ENCODE measurements at regions not wholly inside any gene's neighbourhood (a gene's known extent, or its start where the extent isn't known, plus 50 kb on each side); places are given as distances from the start of the nearest gene placed in this dataset.
"Not testable (repeated sequence)": the region's sequence is repeated elsewhere in the genome, so short reads cannot be mapped to it uniquely, and the experiment has no call there.

DNA sequence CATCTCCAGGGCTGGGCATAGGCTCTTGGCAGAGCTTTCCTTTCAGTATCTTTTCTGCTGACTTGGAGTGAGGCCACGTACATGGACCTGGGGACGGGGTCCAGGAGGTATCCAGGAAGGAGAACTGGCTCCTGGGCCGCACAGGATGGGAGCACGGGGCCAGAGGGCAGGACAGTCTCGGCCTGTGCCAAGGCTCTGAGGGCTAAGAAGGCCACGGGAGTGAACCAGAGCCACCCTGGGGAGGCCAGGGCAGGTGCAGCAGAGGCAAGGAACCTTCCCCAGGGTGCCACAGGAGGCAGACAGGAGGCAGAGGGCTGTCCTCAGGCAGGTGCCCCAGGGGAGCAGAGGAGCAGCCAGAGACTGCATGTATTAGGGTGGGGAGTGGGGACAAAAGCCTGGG lies 50.3 kb downstream of the PLXNA1 start:
- no peak for DNase-seq

GRCh38 chr3:127033786-127034185 lies 50.9 kb downstream of the PLXNA1 start:
- DNase-seq: peak in 1 of 2 experiments; percentile 16

DNA sequence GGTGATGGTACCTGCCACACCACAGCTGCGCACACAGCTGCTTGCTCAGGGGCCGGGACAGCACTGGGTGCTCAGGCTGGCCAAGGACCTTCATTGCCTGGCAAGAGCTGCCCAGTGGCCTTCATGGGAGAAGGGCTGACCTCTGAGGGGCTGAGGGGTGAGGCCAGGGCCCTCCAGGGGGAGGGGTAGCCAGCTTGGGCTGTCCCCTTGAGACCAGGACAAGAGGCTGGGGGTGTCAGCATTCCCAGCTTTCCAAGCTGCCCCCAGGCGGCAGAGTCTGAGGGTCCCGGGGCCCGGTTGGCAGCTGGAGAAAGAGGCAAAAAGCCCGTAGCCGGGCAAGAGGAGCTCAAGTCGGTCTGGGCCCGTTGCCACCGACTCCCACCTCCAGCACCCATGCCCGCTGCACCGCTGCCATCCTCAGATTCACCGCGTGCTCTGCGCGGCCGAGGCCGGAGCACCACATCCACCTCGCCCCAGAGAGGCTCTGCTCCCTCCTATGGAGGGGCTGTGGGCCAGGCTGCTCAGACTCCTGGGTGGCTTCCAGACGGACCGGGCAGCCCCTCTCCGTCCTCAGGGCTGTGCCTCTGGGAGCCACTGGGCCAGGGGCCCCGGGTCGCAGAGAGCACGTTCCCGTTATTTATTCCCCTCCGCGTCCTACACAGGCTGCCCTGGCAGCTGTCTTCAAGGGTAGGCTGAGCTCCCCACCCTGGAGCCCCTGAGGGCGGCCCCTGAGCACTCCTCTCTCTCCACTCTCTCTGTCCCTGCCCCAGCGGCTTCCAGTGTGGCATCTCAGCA lies 51.5 kb downstream of the PLXNA1 start:
- no peak for DNase-seq

DNA sequence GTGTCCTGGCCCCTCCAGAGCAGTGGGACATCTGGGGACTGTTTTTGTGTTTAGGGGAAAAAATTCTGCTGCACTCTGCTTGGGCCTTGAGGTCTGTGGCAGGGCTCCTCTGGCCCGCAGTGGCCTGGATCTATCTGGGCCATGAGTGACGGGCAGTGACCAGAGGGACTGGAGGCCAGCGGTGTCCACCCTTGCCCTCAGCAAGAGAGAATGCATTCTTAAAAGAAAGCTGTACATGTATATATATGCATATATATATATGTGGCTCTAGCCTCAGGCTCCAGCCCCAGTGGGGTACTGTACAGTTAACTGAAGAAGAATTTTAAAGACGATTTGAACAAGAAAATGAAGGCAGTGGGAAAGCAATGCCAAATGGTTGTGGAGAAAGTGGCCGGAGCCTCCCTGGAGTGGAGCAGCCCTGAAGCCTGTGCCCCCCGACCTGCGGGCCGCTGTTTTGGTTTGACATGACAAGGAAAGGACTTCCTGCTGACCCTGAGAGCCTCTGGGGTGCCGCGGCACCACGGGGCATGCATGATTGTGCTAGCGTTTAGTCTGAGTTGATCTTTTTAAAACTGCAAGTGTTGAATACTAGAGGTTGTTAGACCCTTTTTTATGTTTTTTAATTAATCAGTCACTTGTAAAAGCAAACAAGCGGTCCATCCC lies 52.2 kb downstream of the PLXNA1 start:
- DNase-seq: no peak

DNA sequence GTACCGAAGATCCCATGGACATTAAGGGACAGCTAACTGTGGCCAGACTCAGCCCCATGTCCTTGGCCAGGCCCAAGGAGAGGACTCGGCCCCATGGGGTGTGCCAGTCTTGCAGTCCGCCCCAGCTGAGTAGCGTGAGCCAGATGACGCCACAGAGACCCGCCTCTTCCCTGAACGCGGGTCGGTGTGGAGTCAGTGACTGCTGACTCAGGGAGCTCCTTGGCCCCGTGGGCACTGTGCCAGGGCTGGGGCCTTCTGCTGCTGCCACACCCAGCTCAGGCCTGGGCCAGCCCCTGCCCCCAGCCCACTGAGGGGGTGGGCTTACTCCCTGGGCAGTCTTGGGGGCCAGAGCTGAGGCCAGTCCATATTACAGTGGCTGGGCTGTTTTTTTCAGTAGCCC lies 52.8 kb downstream of the PLXNA1 start:
- DNase-seq: no peak

DNA sequence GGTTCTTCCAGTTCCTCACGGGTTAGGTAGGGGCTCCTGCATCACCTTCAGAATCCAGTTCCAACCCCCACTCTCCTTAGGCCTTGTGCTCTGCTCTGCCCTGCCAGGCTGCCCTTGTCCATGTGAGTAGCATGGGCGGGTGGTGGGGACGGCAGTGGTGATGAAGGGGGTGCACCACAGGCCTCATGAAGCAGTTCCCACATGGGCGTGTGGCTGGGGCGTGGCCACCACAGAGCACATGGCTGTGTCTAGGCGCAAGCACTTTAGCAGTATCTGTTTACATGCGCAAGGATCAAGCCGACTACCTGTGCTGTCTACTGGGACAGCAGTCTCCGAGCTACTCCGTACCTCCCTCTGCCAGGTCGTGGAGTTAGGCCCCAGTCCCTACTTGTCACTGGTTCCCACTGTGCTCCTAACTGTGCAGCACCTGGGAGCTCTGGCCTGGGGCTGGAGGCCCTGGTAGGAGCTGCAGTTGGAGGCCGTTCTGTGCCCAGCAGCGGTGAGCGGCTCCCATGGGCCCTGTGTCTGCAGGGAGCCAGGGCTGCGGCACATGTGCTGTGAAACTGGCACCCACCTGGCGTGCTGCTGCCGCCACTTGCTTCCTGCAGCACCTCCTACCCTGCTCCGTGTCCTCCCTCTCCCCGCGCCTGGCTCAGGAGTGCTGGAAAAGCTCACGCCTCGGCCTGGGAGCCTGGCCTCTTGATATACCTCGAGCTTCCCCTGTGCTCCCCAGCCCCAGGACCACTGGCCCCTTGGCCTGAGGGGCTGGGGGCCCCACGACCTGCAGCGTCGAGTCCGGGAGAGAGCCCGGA lies 53.5 kb downstream of the PLXNA1 start:
- DNase-seq: no peak

DNA sequence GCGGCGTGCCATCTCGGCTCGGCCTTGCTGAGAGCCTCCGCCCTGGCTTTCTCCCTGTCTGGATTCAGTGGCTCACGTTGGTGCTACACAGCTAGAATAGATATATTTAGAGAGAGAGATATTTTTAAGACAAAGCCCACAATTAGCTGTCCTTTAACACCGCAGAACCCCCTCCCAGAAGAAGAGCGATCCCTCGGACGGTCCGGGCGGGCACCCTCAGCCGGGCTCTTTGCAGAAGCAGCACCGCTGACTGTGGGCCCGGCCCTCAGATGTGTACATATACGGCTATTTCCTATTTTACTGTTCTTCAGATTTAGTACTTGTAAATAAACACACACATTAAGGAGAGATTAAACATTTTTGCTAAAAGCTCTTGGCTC lies 54.1 kb downstream of the PLXNA1 start:
- DNase-seq: no peak

GRCh38 chr3:127037418-127037841 lies 54.5 kb downstream of the PLXNA1 start:
- no peak for DNase-seq

DNA sequence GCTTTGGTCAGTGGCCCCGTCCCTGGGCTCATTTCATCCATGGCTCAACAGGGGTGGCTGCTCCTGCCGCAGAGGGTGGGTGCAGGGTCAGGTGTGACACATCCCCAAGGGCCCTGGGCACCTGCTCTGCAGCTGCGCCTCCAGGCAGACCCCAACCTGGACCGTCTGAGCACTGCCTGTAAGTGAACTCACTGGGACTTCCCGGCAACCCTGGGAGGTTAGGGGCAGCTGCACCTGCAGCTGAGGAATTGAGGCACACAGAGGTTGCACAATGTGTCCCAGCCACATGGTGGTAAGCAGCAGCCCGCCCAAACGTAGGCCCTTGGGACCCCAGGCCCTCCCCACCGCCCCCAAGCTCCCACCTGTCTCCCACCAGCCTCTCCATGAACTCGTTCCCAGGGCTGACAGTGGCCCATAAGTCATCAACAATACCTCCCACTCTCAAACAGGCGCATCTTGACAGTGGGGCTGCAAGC lies 55.1 kb downstream of the PLXNA1 start:
- no peak for DNase-seq

- DNase-seq: no peak
Observed at GRCh38 chr3:127038466-127038865, 55.6 kb downstream of the PLXNA1 start.

GRCh38 chr3:127038923-127039581 lies 56.1 kb downstream of the PLXNA1 start:
- DNase-seq: no peak

- no peak for DNase-seq
Observed at GRCh38 chr3:127039719-127040118, 56.8 kb downstream of the PLXNA1 start.

GRCh38 chr3:127040216-127040615 lies 57.3 kb downstream of the PLXNA1 start:
- DNase-seq: no peak

GRCh38 chr3:127041264-127041820 lies 58.4 kb downstream of the PLXNA1 start:
- DNase-seq: no peak

- no peak for DNase-seq
Observed at GRCh38 chr3:127041933-127042332, 59.0 kb downstream of the PLXNA1 start.

- DNase-seq: no peak
Observed at GRCh38 chr3:127042634-127043033, 59.7 kb downstream of the PLXNA1 start.

DNA sequence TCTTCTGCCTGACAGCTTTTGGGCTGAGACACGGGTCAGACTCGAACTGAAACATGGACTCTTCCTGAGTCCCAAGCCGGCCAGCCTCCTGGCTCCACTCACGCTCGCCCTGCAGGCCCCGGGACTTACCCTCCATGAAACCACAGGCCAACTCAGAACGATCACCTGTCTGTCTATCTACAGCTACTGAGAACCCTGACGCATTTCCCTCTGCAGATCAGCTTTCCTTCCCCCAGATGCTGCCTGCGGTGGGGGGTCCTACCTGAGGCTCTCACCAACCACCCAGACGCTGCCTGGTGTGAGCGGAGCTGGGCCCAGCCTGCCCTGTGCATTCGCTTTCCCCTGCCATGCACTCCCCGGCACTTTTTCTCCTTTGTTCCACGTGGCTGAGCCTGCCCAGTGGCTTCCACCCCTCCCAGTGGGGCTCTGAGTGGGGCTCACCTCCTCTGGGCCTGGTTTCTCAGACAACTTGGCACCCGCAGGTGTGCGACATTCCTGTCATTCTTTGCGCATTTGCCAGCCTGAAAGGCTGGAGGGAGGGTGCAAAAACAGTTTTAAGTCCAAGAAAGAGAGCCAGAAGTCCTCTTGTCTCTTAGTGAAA lies 60.2 kb downstream of the PLXNA1 start:
- no peak for DNase-seq

DNA sequence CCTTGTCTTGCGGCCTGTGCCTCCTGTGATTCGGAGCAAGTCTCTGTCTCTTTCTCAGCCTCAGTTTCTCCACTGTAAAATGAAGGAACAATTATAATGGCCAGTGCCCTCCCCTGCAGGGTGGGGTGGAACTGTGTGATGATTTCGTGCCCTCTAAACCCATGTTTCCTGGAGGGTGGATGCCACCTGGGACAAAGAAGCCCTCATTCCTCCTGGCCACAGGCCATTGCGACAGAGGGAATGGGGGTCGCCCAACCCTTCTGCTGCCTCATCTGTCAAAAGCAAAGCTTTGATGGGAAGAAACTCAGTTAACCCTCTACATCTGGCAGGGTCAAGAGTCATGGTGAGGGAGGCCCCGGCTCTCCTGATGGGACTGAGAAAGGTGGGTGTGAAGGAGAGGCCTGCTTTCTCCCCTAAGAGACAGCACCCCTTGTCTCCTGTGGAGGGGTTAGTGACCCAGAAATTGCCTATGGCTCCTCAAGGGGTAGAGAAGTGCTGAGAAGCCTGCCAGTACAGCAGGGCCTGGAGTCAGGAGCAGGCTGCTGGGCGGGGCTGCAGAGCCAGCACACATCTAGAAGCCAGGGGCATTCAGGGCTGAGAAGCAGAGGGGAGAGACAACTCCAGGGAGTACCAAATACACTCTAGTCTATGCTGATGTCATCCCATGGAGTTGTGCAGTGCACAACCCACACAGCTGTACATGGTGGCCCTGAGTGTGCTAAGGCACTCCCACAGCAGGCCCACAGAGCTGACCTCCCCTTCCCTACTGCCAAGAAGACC lies 61.0 kb downstream of the PLXNA1 start:
- DNase-seq: no peak

DNA sequence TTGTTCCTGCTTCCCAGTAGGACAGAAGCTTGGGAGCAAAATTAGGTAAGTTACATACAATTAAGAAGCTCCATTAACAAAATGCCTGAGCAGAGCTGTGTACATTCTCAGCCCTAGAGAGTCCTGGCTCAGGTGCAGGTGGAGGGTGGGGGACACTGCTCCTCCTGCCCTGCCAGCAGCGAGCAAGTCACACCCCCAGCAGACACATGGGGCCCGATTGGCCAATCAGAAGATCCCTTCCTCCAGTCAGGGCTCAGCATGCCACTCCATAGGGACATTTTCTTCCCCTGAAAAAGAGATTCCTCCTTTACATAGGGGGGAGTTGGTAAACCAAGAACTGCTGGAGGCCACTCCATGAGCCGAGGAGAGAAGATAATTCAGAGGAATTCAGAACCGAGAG lies 62.1 kb downstream of the PLXNA1 start:
- peak; percentile 24 to 51 for DNase-seq

DNA sequence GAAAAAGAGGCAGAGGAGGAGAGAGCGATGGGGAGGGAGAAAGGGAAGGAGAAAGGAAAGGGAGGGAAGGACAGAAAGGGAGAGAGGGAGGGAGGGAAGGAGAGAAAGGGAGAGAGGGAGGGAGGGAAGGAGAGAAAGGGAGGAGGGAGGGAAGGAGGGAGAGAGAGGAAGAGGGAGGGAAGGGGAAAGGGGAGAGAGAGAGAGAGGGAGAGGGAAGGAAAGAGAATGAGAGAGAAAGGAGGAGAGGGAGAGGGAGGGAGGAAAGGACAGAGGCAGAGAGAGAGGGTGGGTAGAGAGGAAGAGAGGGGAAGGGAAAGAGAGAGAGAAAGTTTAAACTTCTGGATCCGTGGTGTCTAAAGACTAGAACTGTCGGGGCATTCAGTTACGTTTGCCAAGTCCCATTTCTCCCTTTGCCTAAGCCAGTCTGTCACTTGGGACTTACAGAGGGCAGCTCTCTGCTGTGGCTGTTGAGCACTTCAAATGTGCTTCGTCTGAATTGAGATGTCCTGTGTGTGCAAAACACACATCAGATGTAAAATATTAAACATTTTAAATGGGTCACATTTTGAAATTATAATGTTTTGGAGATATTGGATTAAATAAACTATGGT lies 62.6 kb downstream of the PLXNA1 start:
- no peak for DNase-seq

DNA sequence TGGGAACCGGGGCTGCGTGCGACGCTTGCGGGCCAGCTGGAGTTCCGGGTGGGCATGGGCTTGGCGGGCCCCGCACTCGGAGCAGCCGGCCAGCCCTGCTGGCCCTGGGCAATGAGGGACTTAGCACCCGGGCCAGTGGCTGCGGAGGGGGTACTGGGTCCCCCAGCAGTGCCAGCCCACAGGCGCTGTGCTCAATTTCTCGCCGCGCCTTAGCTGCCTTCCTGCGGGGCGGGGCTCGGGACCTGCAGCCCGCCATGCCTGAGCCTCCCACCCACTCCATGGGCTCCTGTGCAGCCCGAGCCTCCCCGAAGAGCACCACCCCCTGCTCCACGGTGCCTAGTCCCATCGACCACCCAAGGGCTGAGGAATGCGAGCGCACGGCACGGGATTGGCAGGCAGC lies 63.8 kb downstream of the PLXNA1 start:
- not testable (repeated sequence) for DNase-seq

Data from SHP77 (cell line).